WTC11 (cell line): ENCODE measurements at regions not wholly inside any gene's neighbourhood (a gene's known extent, or its start where the extent isn't known, plus 50 kb on each side); places are given as distances from the start of the nearest gene placed in this dataset.

Source experiments
- ATAC-seq: fragments of 200-7000 bp; cut with Tn5 transposase; 2 replicates; pipeline ENCODE4 v1.10.0; 2021; ENCODE audit warnings: mild to moderate bottlenecking, moderate library complexity
- CTCF ChIA-PET: fragments of 300-600 bp; sonication (Branson Sonifier 250); formaldehyde crosslinking; loops from one replicate; lab custom pipeline; 2021; ENCODE audit warnings: antibody characterized with exemption; lab: Charles Lee
- POLR2A ChIA-PET: fragments of 350-600 bp; sonication (Branson Sonifier 250); formaldehyde crosslinking; loops from one replicate; lab custom pipeline; 2021; ENCODE audit warnings: antibody characterized with exemption; lab: Charles Lee
- DNase-seq: peaks from one replicate; pipeline ENCODE4 v3.0.0; 2021; ENCODE audit warnings: low spot score
- H3K27ac Mint-ChIP-seq: 2 replicates; pipeline ENCODE4 v1.8.0; 2021; ENCODE audit warnings: mixed read lengths
- H3K27me3 Mint-ChIP-seq: 2 replicates; pipeline ENCODE4 v1.8.0; 2021; ENCODE audit warnings: low read depth, mild to moderate bottlenecking, moderate library complexity, mixed read lengths
- H3K36me3 Mint-ChIP-seq: 2 replicates; pipeline ENCODE4 v1.8.0; 2021; ENCODE audit warnings: mixed read lengths
- H3K4me1 Mint-ChIP-seq: 2 replicates; pipeline ENCODE4 v1.8.0; 2022; ENCODE audit warnings: mixed read lengths
- H3K4me3 Mint-ChIP-seq: 2 replicates; pipeline ENCODE4 v1.8.0; 2021; ENCODE audit warnings: mild to moderate bottlenecking, moderate library complexity, mixed read lengths
- H3K9me3 Mint-ChIP-seq: 2 replicates; pipeline ENCODE4 v1.8.0; 2021; ENCODE audit warnings: mixed read lengths
- AFF4 ChIP-seq: sonication (generic); formaldehyde crosslinking; IDR thresholded peaks from 2 replicates; pipeline ENCODE4 v1.8.1; 2023; ENCODE audit warnings: mild to moderate bottlenecking, missing genetic modification reagents, borderline replicate concordance
- CREM ChIP-seq: sonication (generic); formaldehyde crosslinking; IDR thresholded peaks from 2 replicates; pipeline ENCODE4 v1.8.1; 2022; ENCODE audit warnings: mild to moderate bottlenecking, missing genetic modification reagents, moderate library complexity
- CTCF ChIP-seq: fragments of 200-600 bp; IDR thresholded peaks from 2 replicates; pipeline ENCODE4 v1.8.0; 2022; ENCODE audit warnings: antibody characterized with exemption
- E2F1 ChIP-seq: sonication (generic); formaldehyde crosslinking; IDR thresholded peaks from 2 replicates; pipeline ENCODE4 v1.8.0; 2022; ENCODE audit warnings: mild to moderate bottlenecking, missing genetic modification reagents
- E2F5 ChIP-seq: sonication (generic); formaldehyde crosslinking; IDR thresholded peaks from 2 replicates; pipeline ENCODE4 v1.8.1; 2022; ENCODE audit warnings: mild to moderate bottlenecking, moderate library complexity, missing genetic modification reagents
- IRF2 ChIP-seq: sonication (generic); formaldehyde crosslinking; IDR thresholded peaks from 2 replicates; pipeline ENCODE4 v1.8.0; 2022; ENCODE audit warnings: low read depth, missing genetic modification reagents, borderline replicate concordance
- KAT7 ChIP-seq: sonication (generic); formaldehyde crosslinking; IDR thresholded peaks from 2 replicates; pipeline ENCODE4 v1.8.1; 2023; ENCODE audit warnings: missing genetic modification reagents, mild to moderate bottlenecking, borderline replicate concordance
- MLX ChIP-seq: sonication (generic); formaldehyde crosslinking; IDR thresholded peaks from 2 replicates; pipeline ENCODE4 v1.8.1; 2023; ENCODE audit warnings: mild to moderate bottlenecking, missing genetic modification reagents, moderate library complexity
- MXD4 ChIP-seq: fragments of 250-450 bp; sonication (Bioruptor Pico); IDR thresholded peaks from 2 replicates; pipeline ENCODE4 v1.8.0; 2021; ENCODE audit warnings: mild to moderate bottlenecking, moderate library complexity, borderline replicate concordance
- MYBL2 ChIP-seq: sonication (generic); formaldehyde crosslinking; IDR thresholded peaks from 2 replicates; pipeline ENCODE4 v1.8.1; 2023; ENCODE audit warnings: mild to moderate bottlenecking, moderate library complexity, missing genetic modification reagents
- NR2C2 ChIP-seq: sonication (generic); formaldehyde crosslinking; IDR thresholded peaks from 2 replicates; pipeline ENCODE4 v1.8.0; 2022; ENCODE audit warnings: mild to moderate bottlenecking, missing genetic modification reagents
- SP1 ChIP-seq: sonication (generic); formaldehyde crosslinking; conservative IDR thresholded peaks from 2 replicates; pipeline ENCODE4 v1.8.1; 2022; ENCODE audit warnings: missing genetic modification reagents
- TCF7 ChIP-seq: sonication (generic); formaldehyde crosslinking; IDR thresholded peaks from 2 replicates; pipeline ENCODE4 v1.8.0; 2022; ENCODE audit warnings: mild to moderate bottlenecking, low read depth, missing genetic modification reagents, moderate library complexity
- TP53 ChIP-seq: sonication (generic); formaldehyde crosslinking; IDR thresholded peaks from 2 replicates; pipeline ENCODE4 v1.8.1; 2023; ENCODE audit warnings: mild to moderate bottlenecking, missing genetic modification reagents
- ZNF121 ChIP-seq: sonication (generic); formaldehyde crosslinking; IDR thresholded peaks from 2 replicates; pipeline ENCODE4 v1.8.0; 2023; ENCODE audit warnings: missing genetic modification reagents
- ZNF219 ChIP-seq: sonication (generic); formaldehyde crosslinking; IDR thresholded peaks from 2 replicates; pipeline ENCODE4 v1.8.0; 2023; ENCODE audit warnings: missing genetic modification reagents, mild to moderate bottlenecking, borderline replicate concordance
- ZNF232 ChIP-seq: sonication (generic); formaldehyde crosslinking; IDR thresholded peaks from 2 replicates; pipeline ENCODE4 v1.8.0; 2022; ENCODE audit warnings: mild to moderate bottlenecking, missing genetic modification reagents
- ZNF425 ChIP-seq: fragments of 250-450 bp; sonication (Bioruptor Pico); conservative IDR thresholded peaks from 2 replicates; pipeline ENCODE4 v1.9.0; 2021; ENCODE audit warnings: mild to moderate bottlenecking
- ZNF512 ChIP-seq: sonication (generic); formaldehyde crosslinking; IDR thresholded peaks from 2 replicates; pipeline ENCODE4 v1.8.1; 2022; ENCODE audit warnings: missing genetic modification reagents, borderline replicate concordance

- ATAC-seq (no peak), DNase-seq (no peak)
- Mint-ChIP-seq H3K4me1 (peaks cover 6% of the 10 kb centered on the region), H3K36me3 (peaks cover 35% of the 10 kb centered on the region), H3K4me3 (no peak overlapping the region), H3K27ac (no peak overlapping the region), H3K9me3 (peaks cover 42% of the 10 kb centered on the region), H3K27me3 (no peaks in the 10 kb centered on the region; the same call in 1 of the 2 replicates)
- ChIA-PET POLR2A (interaction anchor here (0.7 kb wide), 1 partner anchor 323 kb away, joined by 3 read pairs; no protein-coding TSS in a partner anchor), CTCF (interaction anchor here (1.2 kb wide), 1 partner anchor 43 kb away, joined by 4 read pairs; no protein-coding TSS in a partner anchor)
- TF ChIP-seq MYBL2 (no peak), IRF2 (CRISPR knock-in tag) (no peak), TCF7 (CRISPR knock-in tag) (no peak), ZNF425 (CRISPR knock-in tag) (no peak), ZNF512 (CRISPR knock-in tag) (no peak), CREM (CRISPR knock-in tag) (no peak), ZNF121 (CRISPR knock-in tag) (no peak), MLX (CRISPR knock-in tag) (no peak), ZNF232 (no peak), E2F1 (no peak), CTCF (no peak), SP1 (no peak), TP53 (CRISPR knock-in tag) (no peak), AFF4 (no peak), E2F5 (no peak), MXD4 (no peak), KAT7 (CRISPR knock-in tag) (no peak), NR2C2 (no peak), ZNF219 (CRISPR knock-in tag) (no peak)
These were observed 262.6 kb downstream of the ATPSCKMT start for GRCh38 chr5:9987101-9987500.
